NCI-H2081 (cell line): ENCODE measurements at regions not wholly inside any gene's neighbourhood (a gene's known extent, or its start where the extent isn't known, plus 50 kb on each side); places are given as distances from the start of the nearest gene placed in this dataset.
"Not testable (repeated sequence)": the region's sequence is repeated elsewhere in the genome, so short reads cannot be mapped to it uniquely, and the experiment has no call there.

ENCODE experiments used
- DNase-seq, 2 experiments: peaks; one replicate each; lab custom pipeline; 2025; lab: John Stamatoyannopoulos, UW

- no peak for DNase-seq
Observed at GRCh38 chr4:170414961-170415360, 325.2 kb upstream of the AADAT start.

DNA sequence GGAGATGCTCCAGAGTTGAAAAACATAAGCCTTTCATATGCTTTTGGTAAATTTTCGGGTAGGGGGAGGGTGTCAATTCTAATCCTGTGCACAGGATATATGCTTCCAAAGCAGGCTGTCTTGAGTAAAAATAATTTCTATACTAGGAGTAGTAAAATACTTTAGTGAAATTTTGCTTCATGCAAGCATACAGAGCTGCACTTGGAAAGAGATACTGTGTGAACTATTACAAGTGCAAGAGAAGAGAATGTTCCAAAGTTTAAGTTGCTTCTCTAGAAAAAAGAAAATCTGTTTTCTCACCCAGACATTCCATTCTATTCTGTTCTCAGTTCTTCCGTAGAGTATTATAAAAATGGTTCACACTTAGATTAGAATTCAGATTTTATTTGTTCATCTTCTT, 324.6 kb upstream of the AADAT start:
- DNase-seq: no peak

DNA sequence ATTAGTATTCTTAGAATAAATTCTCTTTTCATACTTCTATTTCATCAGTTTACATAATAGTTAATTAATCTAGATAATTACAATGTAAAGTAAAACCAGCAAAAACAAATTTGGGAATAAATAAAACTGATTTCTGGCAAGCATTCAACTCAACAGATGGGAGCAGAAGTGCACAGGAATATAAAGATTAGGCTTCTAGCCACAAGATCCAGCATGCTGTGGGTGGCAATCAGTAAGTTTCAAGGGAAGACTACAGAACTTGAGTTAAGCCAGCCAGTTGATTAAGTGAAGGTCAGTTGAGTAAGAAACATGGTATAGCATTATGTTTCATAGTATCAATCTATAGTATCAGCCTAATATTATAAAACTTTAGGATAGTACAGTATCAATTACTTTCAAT, 324.2 kb upstream of the AADAT start:
- DNase-seq: no peak

GRCh38 chr4:170400361-170400760, 310.6 kb upstream of the AADAT start:
- DNase-seq: no peak

DNA sequence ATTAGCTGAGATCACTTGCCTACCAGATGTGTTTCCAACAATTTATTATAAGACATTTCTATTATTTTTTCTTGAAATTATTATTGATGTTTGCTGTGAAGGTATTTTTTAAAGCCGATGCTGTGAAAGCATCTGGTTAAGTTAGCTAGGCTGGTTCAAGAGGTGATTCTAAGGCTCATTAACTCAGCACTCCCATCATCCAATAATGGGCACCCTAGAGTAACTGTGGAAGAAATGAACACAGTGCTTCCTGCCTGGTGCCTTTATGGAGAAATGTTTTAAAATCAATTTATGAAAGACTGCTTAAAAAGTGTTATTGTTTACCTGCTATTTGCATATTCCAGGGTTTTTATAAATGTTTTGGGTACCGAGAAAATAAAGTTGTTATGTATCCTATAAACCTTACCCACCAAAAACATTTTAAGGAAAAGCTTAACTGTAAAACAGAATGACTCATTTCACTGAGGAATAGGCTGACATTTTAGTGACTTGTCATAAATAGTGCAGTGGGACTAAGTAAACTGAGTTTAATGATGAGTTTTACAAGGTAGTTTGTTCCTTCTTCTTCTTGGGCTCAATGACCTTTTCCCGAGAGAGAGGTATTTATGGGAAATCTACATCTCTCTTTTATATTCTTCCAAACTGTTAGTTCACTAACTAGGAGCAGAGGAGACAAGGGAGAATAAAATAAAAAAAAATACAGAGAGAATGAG, 310.0 kb upstream of the AADAT start:
- DNase-seq: no peak

DNA sequence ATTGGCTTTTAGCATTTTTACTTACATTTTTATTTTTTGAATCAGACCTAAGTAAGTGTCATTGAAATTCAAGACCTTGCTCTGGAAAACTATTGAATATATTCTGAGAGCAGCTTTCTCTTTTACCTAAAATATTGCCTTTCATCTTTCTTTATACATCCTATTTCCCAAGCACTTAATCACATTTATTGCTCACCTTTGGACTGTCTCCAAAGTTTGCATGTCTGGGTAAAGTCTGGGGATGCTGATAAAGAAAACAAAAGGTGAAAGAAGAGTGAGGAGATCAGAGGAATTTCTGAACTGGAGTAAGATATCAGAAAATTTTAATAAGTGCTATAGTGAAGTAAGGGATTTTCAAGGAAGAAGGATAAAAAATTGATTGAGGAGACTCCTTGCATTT, 308.5 kb upstream of the AADAT start:
- no peak for DNase-seq

DNA sequence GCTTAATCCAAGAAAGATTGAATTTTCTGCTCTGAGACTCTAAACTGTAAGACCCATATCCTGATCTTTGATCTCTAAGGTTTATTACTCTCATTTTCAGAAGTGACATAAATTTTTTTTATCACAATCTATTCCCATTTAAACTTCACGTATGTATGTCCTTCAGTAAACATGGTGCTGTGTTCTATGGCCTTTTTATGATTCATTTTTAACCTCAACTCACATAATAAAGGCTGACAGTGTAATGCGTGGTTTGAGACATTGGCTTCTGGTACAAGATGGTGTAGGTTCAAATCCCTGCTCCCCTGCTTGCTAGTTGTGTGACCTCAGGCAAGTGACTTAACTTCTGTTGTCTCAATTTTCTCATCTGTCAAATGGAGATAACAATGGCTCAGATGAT, 306.0 kb upstream of the AADAT start:
- no peak for DNase-seq

GRCh38 chr4:170391066-170391740, 301.4 kb upstream of the AADAT start:
- no peak for DNase-seq

DNA sequence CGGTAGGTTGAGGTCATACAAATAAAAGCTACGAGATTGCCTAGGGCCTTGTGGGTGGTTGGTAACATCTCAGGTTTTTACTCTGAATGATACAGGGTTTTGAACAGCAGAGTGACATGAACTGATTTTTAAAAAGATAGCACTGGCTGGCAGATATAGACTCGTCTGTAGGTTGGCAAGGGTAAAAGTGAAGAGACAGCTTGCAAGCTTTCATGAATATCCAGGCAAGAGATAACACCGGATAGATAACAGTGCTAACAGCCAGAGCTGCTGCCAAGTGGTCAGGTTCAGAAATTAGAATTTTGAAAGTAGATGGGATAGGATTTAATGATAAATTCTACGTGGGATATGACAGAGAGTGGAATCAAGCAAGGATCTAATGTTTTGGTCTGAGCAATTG, 299.7 kb upstream of the AADAT start:
- DNase-seq: no peak

GRCh38 chr4:170388255-170388654, 298.5 kb upstream of the AADAT start:
- DNase-seq: no peak

- DNase-seq: no peak
Observed at GRCh38 chr4:170386971-170387370, 297.2 kb upstream of the AADAT start.

DNA sequence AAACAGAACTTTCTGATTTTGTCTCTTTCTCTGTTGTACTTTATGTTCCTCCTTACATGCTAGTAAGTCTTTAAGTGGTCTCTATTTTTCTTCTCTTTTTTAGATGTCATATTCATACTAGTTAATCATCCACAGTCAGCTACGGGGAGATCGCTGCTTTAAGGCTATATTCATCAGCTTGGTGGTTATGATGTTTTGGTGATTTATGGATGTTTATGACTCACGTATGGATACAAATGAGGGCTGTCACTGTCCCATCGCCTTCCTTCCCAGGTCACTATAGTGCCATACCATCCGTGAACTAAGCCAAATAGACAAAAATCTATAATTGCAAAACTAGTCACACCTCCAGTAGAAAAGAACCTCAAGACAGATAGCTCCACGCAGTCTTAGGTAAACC, 296.8 kb upstream of the AADAT start:
- no peak for DNase-seq

GRCh38 chr4:170374770-170375169, 285.0 kb upstream of the AADAT start:
- DNase-seq: no peak

DNA sequence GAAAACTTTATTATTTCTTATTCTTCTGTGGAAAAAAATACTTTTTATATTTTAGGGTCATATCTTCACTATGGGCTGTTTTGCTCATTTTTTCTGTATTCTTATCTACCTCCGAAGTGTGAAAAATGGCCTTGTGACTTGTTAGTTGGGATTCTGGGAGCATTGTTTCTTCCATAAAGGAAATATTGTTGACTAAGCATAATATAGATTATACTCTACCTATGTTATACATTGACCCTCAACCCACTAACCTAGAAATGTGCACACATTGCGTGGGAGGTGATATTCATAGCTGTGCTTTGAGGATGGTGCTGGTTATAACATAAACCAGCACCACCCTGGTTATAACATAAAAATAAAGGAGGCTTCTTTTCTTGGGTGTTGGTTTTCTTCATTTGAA, 259.2 kb upstream of the AADAT start:
- no peak for DNase-seq

DNA sequence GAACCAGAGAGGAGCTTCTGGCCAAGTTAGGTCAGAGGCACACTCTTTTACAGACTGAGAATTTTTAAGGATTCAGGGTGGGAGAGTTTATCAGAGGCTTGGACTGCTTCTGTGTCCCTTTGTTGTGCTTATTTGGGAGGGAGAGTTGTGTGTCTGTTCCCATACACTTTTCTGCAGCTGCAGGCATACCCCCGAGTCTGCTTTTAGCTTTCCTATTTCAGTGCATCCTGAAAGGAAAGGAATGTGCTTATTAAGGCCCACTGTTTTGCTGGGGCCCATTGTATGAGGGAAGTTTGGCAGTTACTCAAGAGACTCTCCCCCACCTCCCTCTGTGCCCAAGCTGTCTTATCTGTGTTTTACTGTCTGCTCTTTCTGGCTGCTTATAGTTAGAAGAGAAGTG, 257.4 kb upstream of the AADAT start:
- DNase-seq: not testable (repeated sequence)

DNA sequence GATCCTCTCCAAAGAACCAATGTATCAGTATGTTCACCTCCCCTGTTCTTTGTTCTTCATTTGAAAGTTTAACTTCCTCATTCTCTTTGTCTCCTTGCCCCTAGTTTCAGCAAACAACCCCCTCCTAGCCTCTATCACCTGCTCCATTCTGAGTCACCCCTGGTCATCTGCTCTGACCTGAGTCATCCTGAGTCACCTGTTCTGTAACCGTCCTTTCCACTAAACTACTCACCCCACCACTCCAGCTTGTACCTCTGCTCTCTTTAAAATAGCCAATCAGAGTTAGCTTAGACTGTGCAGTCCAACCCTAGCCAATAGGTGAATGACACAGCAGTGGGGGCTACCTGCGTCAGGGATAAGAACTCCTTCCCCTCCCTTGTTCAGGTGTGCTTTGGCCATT, 249.8 kb upstream of the AADAT start:
- no peak for DNase-seq

DNA sequence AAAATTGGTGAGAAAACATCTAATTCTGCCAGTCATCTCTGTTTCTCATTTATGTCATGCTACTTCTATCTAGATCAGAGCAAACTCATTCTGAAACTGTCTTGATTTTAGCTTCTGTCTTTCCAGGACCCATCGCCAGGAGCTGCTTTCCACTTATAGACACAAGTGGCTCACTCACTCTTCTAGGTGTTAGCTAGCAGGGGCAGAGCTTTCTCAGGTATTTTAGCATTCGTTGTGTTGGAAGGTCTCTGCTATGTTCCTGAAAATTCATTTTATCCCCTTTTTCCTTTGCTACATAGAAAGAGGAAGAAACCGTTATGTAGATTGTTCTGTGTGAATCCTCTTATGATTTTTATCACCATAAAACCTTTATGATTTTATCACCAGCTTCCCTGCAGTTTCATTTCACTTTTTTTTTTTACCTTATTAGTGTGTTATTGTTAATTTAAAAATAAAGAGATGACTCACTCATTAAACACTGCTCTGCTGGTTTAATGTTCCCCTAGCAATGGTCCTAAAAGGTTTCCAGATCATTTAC, 246.6 kb upstream of the AADAT start:
- DNase-seq: no peak

DNA sequence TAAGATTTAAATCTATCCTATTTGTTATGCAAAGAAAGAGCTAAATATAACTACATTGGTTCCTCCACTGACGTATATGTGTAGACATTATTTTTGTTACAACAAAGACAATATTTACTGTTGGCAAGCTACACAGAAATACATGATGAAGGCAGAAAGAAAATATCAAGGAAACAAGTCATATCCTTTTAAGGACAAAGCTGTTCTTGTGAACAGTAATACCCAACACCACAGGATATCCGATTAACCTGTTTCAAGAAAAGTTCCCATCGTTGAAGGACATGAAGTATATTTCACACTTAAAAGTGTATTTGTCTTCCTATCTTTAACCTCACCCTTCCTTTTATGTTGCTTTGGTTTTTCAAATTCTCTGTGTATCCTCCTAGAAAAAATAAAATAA, 235.8 kb upstream of the AADAT start:
- no peak for DNase-seq

- no peak for DNase-seq
Observed at GRCh38 chr4:170323623-170324022, 233.9 kb upstream of the AADAT start.

GRCh38 chr4:170307182-170307581, 217.4 kb upstream of the AADAT start:
- DNase-seq: no peak

DNA sequence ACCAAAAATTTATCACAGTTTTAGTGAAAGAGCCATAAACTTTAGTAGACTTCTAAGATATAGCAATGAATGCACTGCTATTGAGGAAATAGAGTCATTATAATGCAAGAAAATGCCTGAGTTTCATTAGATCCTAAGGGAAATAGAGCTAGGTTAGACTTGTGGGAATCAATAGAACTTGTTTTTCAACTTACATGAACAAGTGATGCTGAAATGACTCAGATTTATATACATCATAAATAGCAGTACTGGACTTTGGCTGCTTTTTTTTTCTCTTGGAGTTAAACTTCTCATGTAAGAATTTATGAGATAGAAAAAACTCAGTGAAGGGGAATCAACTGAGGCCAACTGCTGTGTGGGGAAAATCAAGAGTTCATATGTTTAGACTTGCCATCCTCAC, 216.5 kb upstream of the AADAT start:
- DNase-seq: no peak

DNA sequence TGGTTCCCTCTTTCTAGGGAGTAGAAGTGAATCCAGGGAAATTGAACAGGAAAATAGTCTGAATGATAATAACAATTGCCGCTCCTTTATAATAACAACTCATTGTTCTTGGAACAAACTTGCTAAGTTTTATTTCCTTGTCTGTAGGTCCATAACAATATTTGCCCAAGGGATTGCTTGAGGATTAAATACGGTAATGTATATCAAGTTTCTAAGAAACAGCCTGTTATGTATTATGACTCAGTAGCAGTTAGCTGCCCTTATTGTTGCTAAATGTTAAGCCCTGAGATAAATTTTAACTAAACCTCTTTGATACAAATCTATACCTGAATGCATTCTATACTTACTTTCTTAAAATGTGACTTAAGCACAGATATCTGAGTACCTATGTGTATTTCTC, 215.9 kb upstream of the AADAT start:
- no peak for DNase-seq

DNA sequence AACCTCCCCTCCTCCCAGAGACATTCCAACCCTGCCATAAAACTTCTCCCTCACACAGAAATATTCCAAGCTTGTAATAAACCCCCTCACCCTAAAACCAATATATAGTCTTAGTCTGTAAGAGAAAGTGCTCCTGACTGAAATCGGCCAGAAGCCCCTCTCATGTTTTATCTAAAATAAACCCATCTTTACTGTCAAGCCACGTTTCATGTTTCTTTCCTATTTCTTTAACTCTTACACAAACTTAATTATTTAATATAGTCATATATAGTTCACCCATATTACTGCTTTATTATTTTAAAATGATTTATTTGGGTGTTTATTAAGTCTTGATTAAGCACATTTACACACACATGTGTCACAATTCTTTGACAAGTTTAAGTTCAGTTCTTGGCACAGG, 191.3 kb upstream of the AADAT start:
- no peak for DNase-seq

DNA sequence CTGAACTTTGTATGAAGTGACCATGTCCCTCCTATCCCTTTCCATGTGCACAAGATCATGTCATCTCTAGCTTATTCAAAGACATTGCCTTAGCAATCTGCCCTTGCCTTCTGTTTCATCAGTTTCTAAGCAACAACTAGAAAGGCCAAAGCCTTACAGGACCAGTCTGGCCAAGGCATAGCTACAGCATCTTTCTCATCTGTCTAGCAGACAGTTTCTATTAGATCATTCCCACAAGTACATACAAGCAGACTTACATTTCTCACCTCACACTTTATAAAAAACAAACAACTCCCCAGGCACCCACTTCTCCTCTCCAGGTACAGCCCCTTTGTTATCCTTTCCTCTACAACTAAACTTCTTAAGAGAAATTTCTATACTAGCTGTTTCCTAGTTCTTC, 188.7 kb upstream of the AADAT start:
- no peak for DNase-seq
